K562 (cell line): ENCODE measurements at regions not wholly inside any gene's neighbourhood (a gene's known extent, or its start where the extent isn't known, plus 50 kb on each side); places are given as distances from the start of the nearest gene placed in this dataset.
A peak's percentile ranks its signal among the peaks of the same experiment; 100 is the strongest.

Experiments
- ATAC-seq: fragments of 200-7000 bp; cut with Tn5 transposase; 3 replicates; pipeline ENCODE4 v1.9.1; 2020; ENCODE audit warnings: moderate library complexity
- BruUV-seq: library from RNA; stranded (reverse); fragments of 400-500 nt; replicated peaks from 2 replicates; lab custom pipeline; 2021; lab: Mats Ljungman, UMichigan
- CTCF ChIA-PET: fragments of 300-600 bp; formaldehyde crosslinking; extraction: SDS; loops from one replicate; lab custom pipeline; 2021; ENCODE audit warnings: low intra/inter-chr PET ratio; lab: Yijun Ruan, JAX
- POLR2A ChIA-PET: fragments of 300-600, 350-650 bp; sonication (Branson Sonifier 250); formaldehyde crosslinking; extraction: SDS; loops from one replicate; lab custom pipeline; 2021; ENCODE audit warnings: antibody characterized with exemption, inconsistent platforms; lab: Yijun Ruan, JAX
- DNase-seq, 4 experiments: peaks; one replicate each; pipeline versions ENCODE4 v3.0.0 to v3.0.0-alpha.2; 2011 to 2018; ENCODE audit warnings: low spot score in 3 of 4, mixed read lengths in 3 of 4; ENCODE audit errors: extremely low read depth in 1 of 4
- FAIRE-seq: peaks from 2 replicates; lab custom pipeline; 2011; peaks lifted over from hg19 to GRCh38; lab: Jason Lieb, UNC
- H2AFZ ChIP-seq: 2 replicates; pipeline ENCODE4 v1.6.0; 2011; ENCODE audit warnings: low read depth, low read length, control low read depth, inconsistent platforms
- H3K27ac ChIP-seq: fragments of 200-600 bp; 3 replicates; pipeline ENCODE4 v1.8.0; 2011; ENCODE audit warnings: low read depth, mild to moderate bottlenecking, control low read depth, inconsistent platforms, low read length, moderate library complexity, mixed read lengths; ENCODE audit errors: extremely low read depth
- H3K27me3 ChIP-seq, 2 experiments: fragments of 300-600 bp in 1 of 2; 2 replicates in 1 of 2; 3 replicates in 1 of 2; pipeline versions ENCODE4 v1.6.0 to v1.8.0; 2011; ENCODE audit warnings: inconsistent platforms in 2 of 2, low read length in 2 of 2, mild to moderate bottlenecking in 1 of 2, mixed read lengths in 1 of 2, moderate library complexity in 1 of 2; ENCODE audit not compliant: control insufficient read depth in 2 of 2, insufficient read depth in 2 of 2
- H3K36me3 ChIP-seq: fragments of 300-600 bp; 3 replicates; pipeline ENCODE4 v1.8.0; 2011; ENCODE audit warnings: mild to moderate bottlenecking, low read length, inconsistent platforms; ENCODE audit not compliant: control insufficient read depth, insufficient read depth
- H3K4me1 ChIP-seq, 2 experiments: fragments of 200-600 bp in 1 of 2; replicated peaks in 1 of 2; 2 replicates in 1 of 2; 3 replicates in 1 of 2; pipeline versions ENCODE4 v1.5.1 to v1.8.0; 2011; ENCODE audit warnings: inconsistent platforms in 2 of 2, low read length in 2 of 2, mild to moderate bottlenecking in 1 of 2, mixed read lengths in 1 of 2, moderate library complexity in 1 of 2; ENCODE audit not compliant: control insufficient read depth in 2 of 2, insufficient read depth in 2 of 2
- H3K4me2 ChIP-seq: 2 replicates; pipeline ENCODE4 v1.6.1; 2011; ENCODE audit warnings: low read length, control low read depth, inconsistent platforms, mixed read lengths; ENCODE audit not compliant: insufficient read depth
- H3K4me3 ChIP-seq: fragments of 200-600 bp; sonication (generic), shearing (Covaris generic); 2 replicates; pipeline ENCODE4 v1.5.1; 2016; ENCODE audit warnings: control low read depth, inconsistent platforms
- H3K79me2 ChIP-seq: fragments of 200-600 bp; 3 replicates; pipeline ENCODE4 v1.8.0; 2011; ENCODE audit warnings: low read length, inconsistent platforms; ENCODE audit not compliant: control insufficient read depth, insufficient read depth
- H3K9ac ChIP-seq, 2 experiments: 2 replicates each; pipeline versions ENCODE4 v1.6.0 to v1.6.1; 2011; ENCODE audit warnings: low read depth in 2 of 2, low read length in 2 of 2, control low read depth in 1 of 2, inconsistent platforms in 1 of 2, mild to moderate bottlenecking in 1 of 2, mixed read lengths in 1 of 2; ENCODE audit not compliant: insufficient read depth in 1 of 2
- H3K9me1 ChIP-seq: one replicate; pipeline ENCODE4 v1.6.0; 2011; ENCODE audit warnings: inconsistent platforms, mild to moderate bottlenecking, low read length, moderate library complexity; ENCODE audit not compliant: control insufficient read depth, insufficient read depth
- H3K9me3 ChIP-seq: replicated peaks from 2 replicates; pipeline ENCODE4 v1.5.1; 2011; ENCODE audit warnings: low read depth, low read length, inconsistent platforms; ENCODE audit not compliant: control insufficient read depth, insufficient read depth
- H4K20me1 ChIP-seq: replicated peaks from 2 replicates; pipeline ENCODE4 v1.6.1; 2011; ENCODE audit warnings: low read length, inconsistent platforms, mixed read lengths; ENCODE audit not compliant: control insufficient read depth, insufficient read depth
- CEBPB ChIP-seq: fragments of 450-650 bp; IDR thresholded peaks from 2 replicates; pipeline ENCODE4 v1.6.1; 2016; ENCODE audit warnings: missing genetic modification characterization, missing compliant biosample characterization
- PRDM10 ChIP-seq: fragments of 450-650 bp; IDR thresholded peaks from 2 replicates; pipeline ENCODE4 v1.6.1; 2018; ENCODE audit not compliant: partially characterized antibody
- RBM25 ChIP-seq: fragments of 200-400 bp; formaldehyde crosslinking; IDR thresholded peaks from 2 replicates; pipeline ENCODE4 v1.6.1; 2018; ENCODE audit warnings: low read length, low read depth, moderate library complexity; ENCODE audit not compliant: severe bottlenecking
- ZNF3 ChIP-seq: fragments of 250-450 bp; sonication (Bioruptor Pico); IDR thresholded peaks from 2 replicates; pipeline ENCODE4 v1.5.0; 2021; ENCODE audit warnings: mild to moderate bottlenecking, moderate library complexity
- WGBS: fragments of 100-300 bp; shearing (Covaris generic); methylation state at CpG from one replicate; pipeline ENCODE4 v1.1.6; 2016; ENCODE audit warnings: low coverage, mixed read lengths; ENCODE audit not compliant: insufficient coverage; ENCODE audit errors: missing lambda C conversion rate; 5-methylcytosine and 5-hydroxymethylcytosine counted together
- in situ Hi-C: fragments of 300-500 bp; cut with MboI; formaldehyde crosslinking; loops from 4 replicates; pipeline ENCODE4 v1.15.0; 2018; ENCODE audit warnings: inconsistent platforms, mixed read lengths
- intact Hi-C: fragments of 100-400 bp; cut with micrococcal nuclease; formaldehyde crosslinking; loops from 2 replicates; pipeline ENCODE4 v1.14.2; 2022

- no peak for FAIRE-seq
- POLR2A ChIA-PET = interaction anchor here (0.6 kb wide), 1 partner anchor 43 kb away, joined by 3 read pairs; no protein-coding TSS in a partner anchor
- intact Hi-C loops = loop anchor here (10.0 kb wide), 1 partner anchor 173 kb away; no protein-coding TSS in a partner anchor
These were observed 288.6 kb downstream of the MTX2 start for GRCh38 chr2:176557821-176558220.

More at GRCh38 chr2:176557821-176558220, 288.6 kb downstream of the MTX2 start:
- TF ChIP-seq PRDM10 (no peak), CEBPB (tag) (no peak), ZNF3 (CRISPR knock-in tag) (peak; percentile 72; the same call in 1 of the 2 replicates), RBM25 (peak; percentile 26)
- 0% methylated on average over 1 of the region's 1 CpG for whole genome bisulfite sequencing
- in situ Hi-C loops = no loop called here
- Histone ChIP-seq H3K27ac (no peak overlapping the region), H2AFZ (no peak overlapping the region), H4K20me1 (no peaks in the 10 kb centered on the region), H3K79me2 (no peaks in the 10 kb centered on the region), H3K9me3 (no peaks in the 10 kb centered on the region), H3K4me2 (no peak overlapping the region), H3K36me3 (no peaks in the 10 kb centered on the region), H3K9me1 (no peaks in the 10 kb centered on the region), H3K4me1 (peaks cover 0 to 3% of the 10 kb centered on the region in 2 experiments; a peak in 1 of 5 replicates), H3K4me3 (no peak overlapping the region), H3K27me3 (peaks cover 5 to 20% of the 10 kb centered on the region in 2 experiments; a peak in 3 of 5 replicates), H3K9ac (no peak overlapping the region)
- CTCF ChIA-PET = interaction anchor here (0.6 kb wide), 1 partner anchor 37 kb away, joined by 3 read pairs; no protein-coding TSS in a partner anchor
- ATAC-seq (no peak), DNase-seq (no peak)
- no TSS peak for BruUV-seq
